H1 (cell line): ENCODE measurements at regions not wholly inside any gene's neighbourhood (a gene's known extent, or its start where the extent isn't known, plus 50 kb on each side); places are given as distances from the start of the nearest gene placed in this dataset.

Source experiments
- BACH1 ChIP-seq: IDR thresholded peaks from 2 replicates; pipeline ENCODE4 v1.6.1; 2012; ENCODE audit warnings: low read length, improper control_type of control experiment
- CEBPB ChIP-seq: IDR thresholded peaks from 2 replicates; pipeline ENCODE4 v1.6.1; 2012; ENCODE audit warnings: low read depth, low read length
- CHD7 ChIP-seq: fragments of 300-600 bp; sonication (generic); IDR thresholded peaks from 2 replicates; pipeline ENCODE4 v1.7.1; 2012; ENCODE audit warnings: low read length, moderate library complexity, mild to moderate bottlenecking, inconsistent platforms; ENCODE audit not compliant: insufficient replicate concordance
- GABPA ChIP-seq: IDR thresholded peaks from 2 replicates; pipeline ENCODE4 v1.6.1; 2011; ENCODE audit warnings: mild to moderate bottlenecking, low read length, moderate library complexity, borderline replicate concordance; ENCODE audit not compliant: insufficient read depth
- JUND ChIP-seq: IDR thresholded peaks from 2 replicates; pipeline ENCODE4 v1.6.1; 2011; ENCODE audit warnings: mild to moderate bottlenecking, improper control_type of control experiment, low read length
- RFX5 ChIP-seq: IDR thresholded peaks from 2 replicates; pipeline ENCODE4 v1.6.1; 2011; ENCODE audit warnings: low read depth, low read length, improper control_type of control experiment, borderline replicate concordance
- TCF12 ChIP-seq: IDR thresholded peaks from 2 replicates; pipeline ENCODE4 v1.6.1; 2011; ENCODE audit warnings: low read depth, mild to moderate bottlenecking, low read length

GRCh38 chr5:145495741-145496140 is 339.4 kb downstream of the PRELID2 start (continued):
- TF ChIP-seq CHD7 = no peak
- no peak for TF ChIP-seq CEBPB
- TF ChIP-seq JUND = no peak; the same call in 1 of the 2 replicates
- TF ChIP-seq BACH1 = no peak
- TF ChIP-seq TCF12 = no peak
- no peak for TF ChIP-seq GABPA
- TF ChIP-seq RFX5 = no peak
